Heart left ventricle (tissue), 16 donors: ENCODE measurements at regions not wholly inside any gene's neighbourhood (a gene's known extent, or its start where the extent isn't known, plus 50 kb on each side); places are given as distances from the start of the nearest gene placed in this dataset.
"Not testable (repeated sequence)": the region's sequence is repeated elsewhere in the genome, so short reads cannot be mapped to it uniquely, and the experiment has no call there.

Source experiments
- ATAC-seq, 4 donors: fragments of 200-7000 bp; cut with Tn5 transposase; one replicate each; pipeline ENCODE4 v1.9.1; 2020 to 2022; ENCODE audit warnings: moderate library complexity in 4 of 4, mild to moderate bottlenecking in 3 of 4, moderate number of reproducible peaks in 1 of 4
- DNase-seq, 5 donors: peaks; one replicate each; pipeline ENCODE4 v3.0.0-alpha.2; 2020
- H3K27ac ChIP-seq, 12 donors: fragments of 200-600 bp; sonication (generic) in 4 of 12; one replicate each; pipeline versions ENCODE4 v1.5.0 to v1.8.0; 2016 to 2022; ENCODE audit warnings: mild to moderate bottlenecking in 2 of 12
- H3K27me3 ChIP-seq, 9 donors: fragments of 200-600 bp; sonication (generic) in 2 of 9; one replicate each; pipeline versions ENCODE4 v1.5.1 to v1.8.0; 2016 to 2022; ENCODE audit warnings: mild to moderate bottlenecking in 3 of 9
- H3K36me3 ChIP-seq, 9 donors: fragments of 200-600 bp; sonication (generic) in 2 of 9; one replicate each; pipeline versions ENCODE4 v1.5.0 to v1.8.0; 2018 to 2022; ENCODE audit warnings: mild to moderate bottlenecking in 2 of 9
- H3K4me1 ChIP-seq, 12 donors: fragments of 200-600 bp; sonication (generic) in 4 of 12; one replicate each; pipeline versions ENCODE4 v1.5.0 to v1.8.0; 2016 to 2022; ENCODE audit warnings: mild to moderate bottlenecking in 3 of 12
- H3K4me3 ChIP-seq, 12 donors: fragments of 200-600 bp; sonication (generic) in 4 of 12; one replicate each; pipeline versions ENCODE4 v1.5.0 to v1.8.0; 2017 to 2022; ENCODE audit warnings: mild to moderate bottlenecking in 9 of 12, moderate library complexity in 4 of 12
- H3K9me3 ChIP-seq, 12 donors: fragments of 200-600 bp; sonication (generic) in 4 of 12; one replicate each; pipeline versions ENCODE4 v1.5.0 to v1.8.0; 2016 to 2022; ENCODE audit warnings: mild to moderate bottlenecking in 1 of 12
- POLR2A ChIP-seq, 2 donors: fragments of 450-650 bp; IDR thresholded peaks; one replicate each; pipeline ENCODE4 v1.6.1; 2017; ENCODE audit warnings: antibody characterized with exemption in 2 of 2, mild to moderate bottlenecking in 2 of 2, moderate library complexity in 2 of 2
- WGBS, 4 donors: extraction: QIAGEN DNeasy Blood & Tissue Kit in 2 of 4; methylation state at CpG; one replicate each; pipeline versions ENCODE4 v1.1.5 to v1.1.7; 2013 to 2018; 5-methylcytosine and 5-hydroxymethylcytosine counted together
- intact Hi-C, 10 donors: fragments of 100-400 bp; cut with DNase I; formaldehyde crosslinking; loops; one replicate each; pipeline versions ENCODE4 v1.11.1 to v1.14.2; 2022
- TF ChIP-seq, protein P1 (sequence below), 12 donors: fragments of 200-600 bp; sonication (generic) in 4 of 12; IDR thresholded peaks; one replicate each; pipeline versions ENCODE4 v1.5.0 to v1.8.0; 2018 to 2022; ENCODE audit warnings: antibody characterized with exemption in 12 of 12, mild to moderate bottlenecking in 5 of 12
- donor health status: ischemic (EF 13 %, LVEDD 7.1; RV severe dilation, severe dysfunction).
- donor health status: healthy with polysubstance abuse.
- donor health status: DM: no; HTN: yes; CAD: no.
- donor health status: DM: no; HTN: no; CAD: no.
- donor health status: ischemic (EF 25% LVEDD 6.9; RV normal size, moderate dysfunction).
- donor health status: ischemic (EF 25% LVEDD 5.7; RV mildly dilated, moderate dysfunction).
- donor health status: healthy.
- donor health status: DM: yes; HTN: yes; CAD: no.
- donor health status: ischemic (EF 35%, LVEDD 5.7; RV mildly dilated, moderate dysfunction).
- donor health status: nonischemic (EF 11% LVEDD 7.7; RV severe dilation, severe dysfunction).
- donor health status: DM: yes; HTN: yes; CAD: no.
- donor health status: PGD.
- donor health status: ischemic (EF 29% LVEDD 5.4; RV normal size, mild dysfunction).
- donor health status: nonischemic (EF 23%, LVEDD 6.1; RV moderate dilation, normal function).

DNA sequence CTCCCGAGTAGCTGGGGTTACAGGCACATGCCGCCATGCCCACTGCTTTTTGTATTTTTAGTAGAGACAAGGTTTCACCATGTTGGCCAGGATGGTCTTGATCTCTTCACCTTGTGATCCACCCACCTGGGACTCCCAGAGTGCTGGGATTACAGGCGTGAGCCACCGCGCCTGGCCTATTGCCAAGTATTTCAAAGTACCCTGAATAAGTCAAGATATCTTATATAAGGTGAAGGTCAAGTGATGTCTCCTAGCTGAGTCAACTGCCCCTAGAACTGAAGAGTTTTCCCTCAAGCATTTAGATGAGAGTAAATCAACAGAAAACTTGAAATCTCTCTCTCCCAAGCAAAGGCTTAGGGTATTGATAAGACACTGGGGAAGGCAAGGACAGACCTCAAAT is 63.9 kb downstream of the RPL22L1 start:
- peaks cover 0 to 8% (median 0%) of the 10 kb centered on the region in 9 donors for H3K27me3 ChIP-seq
- DNase-seq (no peak), ATAC-seq (no peak)
- H3K4me1 ChIP-seq: no peaks in the 10 kb centered on the region
- H3K4me3 ChIP-seq: no peak overlapping the region
- no peak overlapping the region for H3K27ac ChIP-seq
- H3K36me3 ChIP-seq: no peaks in the 10 kb centered on the region
- intact Hi-C loops: loop anchor here in 3 of 10 donors (5.0 to 10.0 kb wide), 3 partner anchors 111 to 379 kb away; no protein-coding TSS in a partner anchor
- no peaks in the 10 kb centered on the region for H3K9me3 ChIP-seq
- TF ChIP-seq POLR2A (IDR thresholded peaks at IDR 0.05): no peak
- TF ChIP-seq, protein P1, sequence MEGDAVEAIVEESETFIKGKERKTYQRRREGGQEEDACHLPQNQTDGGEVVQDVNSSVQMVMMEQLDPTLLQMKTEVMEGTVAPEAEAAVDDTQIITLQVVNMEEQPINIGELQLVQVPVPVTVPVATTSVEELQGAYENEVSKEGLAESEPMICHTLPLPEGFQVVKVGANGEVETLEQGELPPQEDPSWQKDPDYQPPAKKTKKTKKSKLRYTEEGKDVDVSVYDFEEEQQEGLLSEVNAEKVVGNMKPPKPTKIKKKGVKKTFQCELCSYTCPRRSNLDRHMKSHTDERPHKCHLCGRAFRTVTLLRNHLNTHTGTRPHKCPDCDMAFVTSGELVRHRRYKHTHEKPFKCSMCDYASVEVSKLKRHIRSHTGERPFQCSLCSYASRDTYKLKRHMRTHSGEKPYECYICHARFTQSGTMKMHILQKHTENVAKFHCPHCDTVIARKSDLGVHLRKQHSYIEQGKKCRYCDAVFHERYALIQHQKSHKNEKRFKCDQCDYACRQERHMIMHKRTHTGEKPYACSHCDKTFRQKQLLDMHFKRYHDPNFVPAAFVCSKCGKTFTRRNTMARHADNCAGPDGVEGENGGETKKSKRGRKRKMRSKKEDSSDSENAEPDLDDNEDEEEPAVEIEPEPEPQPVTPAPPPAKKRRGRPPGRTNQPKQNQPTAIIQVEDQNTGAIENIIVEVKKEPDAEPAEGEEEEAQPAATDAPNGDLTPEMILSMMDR (IDR thresholded peaks at IDR 0.05): no peak
- 87 to 92% (median 88%) methylated on average over 5 of the region's 5 CpGs for WGBS, 4 donors

DNA sequence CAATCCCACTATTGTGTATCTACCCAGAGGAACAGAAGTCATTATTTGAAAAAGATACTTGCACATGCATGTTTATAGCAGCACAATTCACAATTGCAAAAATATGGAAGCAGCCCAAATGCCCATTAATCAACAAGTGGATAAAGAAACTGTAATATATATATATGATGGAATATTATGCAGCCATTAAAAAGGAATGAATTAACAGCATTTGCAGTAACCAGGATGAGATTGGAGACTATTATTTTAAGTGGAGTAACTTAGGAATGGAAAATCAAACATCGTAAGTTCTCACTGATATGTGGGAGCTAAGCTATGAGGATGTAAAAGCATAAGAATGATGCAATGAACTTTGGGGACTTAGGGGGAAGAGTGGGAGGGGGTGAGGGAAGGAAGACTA is 64.7 kb downstream of the RPL22L1 start:
- H3K27me3 ChIP-seq, DNase-seq, H3K9me3 ChIP-seq, H3K36me3 ChIP-seq, H3K4me3 ChIP-seq, ATAC-seq, H3K27ac ChIP-seq, H3K4me1 ChIP-seq: not testable (repeated sequence)
- intact Hi-C loops: loop anchor here in 3 of 10 donors (5.0 to 10.0 kb wide), 3 partner anchors 110 to 378 kb away; no protein-coding TSS in a partner anchor
- 91 to 95% (median 93%) methylated on average over 1 of the region's 1 CpG for WGBS, 4 donors

DNA sequence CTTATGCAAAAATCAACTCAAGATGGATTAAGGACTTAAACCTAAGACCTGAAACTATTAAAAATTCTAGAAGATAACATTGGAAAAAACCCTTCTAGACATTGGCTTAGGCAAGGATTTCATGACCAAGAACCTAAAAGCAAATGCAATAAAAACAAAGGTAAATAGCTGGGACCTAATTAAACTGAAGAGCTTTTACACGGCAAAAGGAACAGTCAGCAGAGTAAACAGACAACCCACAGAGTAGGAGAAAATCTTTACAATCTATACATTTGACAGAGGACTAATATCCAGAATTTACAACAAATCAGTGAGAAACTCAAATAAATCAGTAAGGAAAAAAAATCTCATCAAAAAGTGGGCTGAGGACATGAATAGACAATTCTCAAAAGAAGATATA is 65.4 kb downstream of the RPL22L1 start:
- H3K4me1 ChIP-seq, ATAC-seq, DNase-seq, H3K27ac ChIP-seq, H3K9me3 ChIP-seq, H3K36me3 ChIP-seq, H3K27me3 ChIP-seq, H3K4me3 ChIP-seq: not testable (repeated sequence)
- intact Hi-C loops: loop anchor here in 3 of 10 donors (5.0 to 10.0 kb wide), 3 partner anchors 110 to 377 kb away; no protein-coding TSS in a partner anchor
- 63 to 79% (median 73%) methylated on average over 1 of the region's 1 CpG for WGBS, 4 donors

DNA sequence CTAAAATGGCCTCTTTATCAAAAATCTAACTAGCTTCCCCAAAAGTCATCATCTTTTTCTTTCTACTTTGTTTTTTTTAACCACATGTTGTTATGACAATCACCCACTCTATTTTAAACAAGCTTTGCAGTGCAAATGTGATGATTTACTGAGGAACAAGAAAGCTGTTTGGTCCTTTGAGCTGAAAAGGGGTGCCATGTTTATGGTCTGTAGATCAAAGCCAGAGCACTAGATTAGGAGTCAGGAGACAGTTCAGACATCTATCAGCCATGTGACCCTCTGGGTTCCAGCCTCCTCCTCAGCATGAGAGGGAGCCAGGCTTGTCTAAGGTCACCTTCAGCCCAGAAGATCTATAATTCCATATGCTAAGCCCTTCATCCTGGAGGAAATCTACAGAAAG is 65.9 kb downstream of the RPL22L1 start:
- Histone ChIP-seq H3K4me1 (no peaks in the 10 kb centered on the region), H3K27me3 (peaks cover 0 to 8% (median 0%) of the 10 kb centered on the region in 9 donors), H3K4me3 (no peak overlapping the region), H3K9me3 (no peaks in the 10 kb centered on the region), H3K36me3 (no peaks in the 10 kb centered on the region), H3K27ac (no peak overlapping the region)
- DNase-seq (no peak), ATAC-seq (no peak)
- intact Hi-C loops: loop anchor here in 1 of 10 donors (10.0 kb wide), 1 partner anchor 109 kb away; no protein-coding TSS in a partner anchor
- TF ChIP-seq, protein P1 (IDR thresholded peaks at IDR 0.05): no peak
- no peak for TF ChIP-seq POLR2A (IDR thresholded peaks at IDR 0.05)

DNA sequence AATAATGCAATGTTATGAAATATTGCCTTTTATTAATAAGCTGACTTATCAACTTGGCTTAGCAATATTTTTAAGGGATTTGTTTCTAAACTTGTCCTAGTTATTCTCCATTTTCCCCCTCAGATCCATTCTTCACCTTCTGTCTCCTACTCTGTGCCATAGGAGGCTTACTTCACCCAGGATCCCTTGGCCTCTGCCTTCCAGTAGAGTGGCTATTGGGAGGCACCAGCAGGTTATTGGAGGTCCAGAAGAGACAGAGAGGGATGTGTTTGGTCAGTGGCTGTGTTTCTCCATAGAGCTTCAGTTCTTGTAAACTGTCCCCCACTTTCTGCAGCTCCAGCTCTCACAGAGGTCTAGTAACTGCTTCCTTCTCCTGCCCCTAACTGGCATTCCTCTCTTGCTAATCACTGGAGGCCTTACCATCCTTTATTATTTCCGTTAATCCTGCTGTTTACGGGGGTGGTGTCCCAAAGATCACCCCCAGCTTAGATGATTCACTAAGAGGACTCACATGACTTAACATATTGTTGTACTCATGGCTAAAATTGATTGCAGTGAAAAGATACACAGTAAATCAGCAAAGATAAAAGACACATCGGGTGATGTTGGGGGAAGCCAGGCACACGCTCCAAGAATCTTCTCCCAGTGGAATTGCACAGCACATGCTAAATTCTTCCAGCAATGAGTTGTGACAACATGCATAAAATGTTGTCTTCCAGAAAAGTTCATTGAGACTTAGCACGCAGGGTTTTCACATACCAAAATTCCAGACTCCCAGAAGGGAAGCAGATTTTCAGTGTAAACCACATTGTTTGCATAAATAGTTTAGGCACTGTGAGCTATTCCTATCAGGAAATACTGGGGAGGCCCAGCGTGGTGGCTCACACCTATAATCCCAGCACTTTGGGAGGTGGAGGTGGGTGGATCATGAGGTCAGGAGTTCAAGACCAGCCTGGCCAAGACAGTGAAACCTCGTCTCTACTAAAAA is 67.5 kb downstream of the RPL22L1 start:
- no peaks in the 10 kb centered on the region for H3K9me3 ChIP-seq
- H3K4me3 ChIP-seq: no peak overlapping the region
- ATAC-seq (no peak), DNase-seq (no peak)
- WGBS, 4 donors: 38 to 64% (median 59%) methylated on average over 7 of the region's 7 CpGs
- H3K27ac ChIP-seq: no peak overlapping the region
- peaks cover 0 to 8% (median 0%) of the 10 kb centered on the region in 9 donors for H3K27me3 ChIP-seq
- TF ChIP-seq, protein P1 (IDR thresholded peaks at IDR 0.05): no peak
- TF ChIP-seq POLR2A (IDR thresholded peaks at IDR 0.05): no peak
- no peaks in the 10 kb centered on the region for H3K4me1 ChIP-seq
- intact Hi-C loops: loop anchor here in 1 of 10 donors (10.0 kb wide), 1 partner anchor 108 kb away; no protein-coding TSS in a partner anchor
- H3K36me3 ChIP-seq: no peaks in the 10 kb centered on the region
